Breast epithelium (tissue), 4 donors: ENCODE measurements at regions not wholly inside any gene's neighbourhood (a gene's known extent, or its start where the extent isn't known, plus 50 kb on each side); places are given as distances from the start of the nearest gene placed in this dataset.
A peak's percentile ranks its signal among the peaks of the same experiment; 100 is the strongest.

Source experiments
- DNase-seq, 2 donors: peaks; one replicate each; pipeline ENCODE4 v3.0.0-alpha.2; 2019; ENCODE audit warnings: low spot score in 2 of 2
- H3K27ac ChIP-seq, 2 donors: fragments of 200-600 bp; sonication (generic) in 1 of 2; one replicate each; pipeline ENCODE4 v1.5.1; 2016 to 2019; ENCODE audit warnings: mild to moderate bottlenecking in 1 of 2
- H3K27me3 ChIP-seq, 2 donors: fragments of 200-600 bp; sonication (generic) in 1 of 2; one replicate each; pipeline versions ENCODE4 v1.5.1 to v1.6.0; 2017 to 2019; ENCODE audit warnings: control low read depth in 1 of 2, mild to moderate bottlenecking in 1 of 2
- H3K36me3 ChIP-seq: fragments of 200-600 bp; one replicate; pipeline ENCODE4 v1.5.1; 2019
- H3K4me1 ChIP-seq, 2 donors: fragments of 200-600 bp; sonication (generic); one replicate each; pipeline ENCODE4 v1.5.1; 2016 to 2019; ENCODE audit warnings: control low read depth in 1 of 2
- H3K4me3 ChIP-seq, 3 donors: fragments of 200-600 bp; sonication (generic); 1 replicate in 2 of 3; 2 replicates in 1 of 3; pipeline ENCODE4 v1.5.1; 2016 to 2019; ENCODE audit warnings: mild to moderate bottlenecking in 3 of 3, moderate library complexity in 2 of 3
- H3K9me3 ChIP-seq, 2 donors: fragments of 200-600 bp; sonication (generic) in 1 of 2; one replicate each; pipeline ENCODE4 v1.5.1; 2016 to 2019; ENCODE audit warnings: control low read depth in 1 of 2
- CTCF ChIP-seq, 3 donors: fragments of 450-650 bp; IDR thresholded peaks; one replicate each; pipeline ENCODE4 v1.5.1; 2016 to 2017; ENCODE audit warnings: antibody characterized with exemption in 3 of 3, mild to moderate bottlenecking in 3 of 3, moderate library complexity in 3 of 3
- POLR2A ChIP-seq: fragments of 450-650 bp; IDR thresholded peaks from one replicate; pipeline ENCODE4 v1.6.1; 2016; ENCODE audit warnings: antibody characterized with exemption, mild to moderate bottlenecking, moderate library complexity
- POLR2AphosphoS5 ChIP-seq, 3 donors: sonication (generic); formaldehyde crosslinking; IDR thresholded peaks; one replicate each; pipeline ENCODE4 v1.6.1; 2017; ENCODE audit warnings: antibody characterized with exemption in 3 of 3
- intact Hi-C: fragments of 100-400 bp; cut with DNase I; formaldehyde crosslinking; loops from one replicate; pipeline ENCODE4 v1.15.1; 2023; ENCODE audit warnings: low total_unique reads

DNA sequence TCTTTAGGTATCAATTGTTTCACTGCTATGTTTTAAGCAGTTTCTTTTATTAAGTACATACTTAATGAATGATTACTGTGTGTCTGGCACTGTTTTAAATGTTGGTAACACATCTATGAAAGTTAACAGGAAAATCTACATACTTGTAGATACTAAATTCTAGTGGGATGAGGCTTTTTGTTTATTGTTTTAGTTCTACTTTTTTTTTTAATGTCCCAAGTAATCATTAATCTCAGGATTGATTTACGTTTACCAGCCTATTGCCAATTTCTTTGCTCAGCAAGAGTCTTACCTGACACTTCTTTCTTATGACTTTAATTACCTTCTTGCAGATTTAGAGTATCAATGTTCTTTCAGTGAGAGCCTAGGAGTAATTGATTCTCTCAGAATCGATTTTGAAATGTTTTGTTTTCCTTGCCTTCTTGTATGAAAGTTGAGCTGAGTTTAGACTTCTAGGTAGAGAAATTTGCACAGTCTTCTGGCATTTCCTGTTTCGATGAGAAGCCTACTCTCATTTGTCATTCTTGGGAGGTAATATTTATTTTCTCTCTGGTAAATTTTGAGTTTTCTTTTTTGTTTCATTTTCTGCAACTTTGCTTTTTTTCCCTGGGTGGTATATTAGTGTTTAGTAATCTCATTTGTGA, 235.2 kb upstream of the ANKRD50 start:
- no peaks in the 10 kb centered on the region for H3K36me3 ChIP-seq
- H3K27me3 ChIP-seq = no peaks in the 10 kb centered on the region
- H3K9me3 ChIP-seq = no peaks in the 10 kb centered on the region
- DNase-seq = no peak
- H3K27ac ChIP-seq = no peak overlapping the region
- no peak overlapping the region for H3K4me3 ChIP-seq
- intact Hi-C loops = no loop called here
- TF ChIP-seq POLR2AphosphoS5 (IDR thresholded peaks at IDR 0.05) = no peak
- H3K4me1 ChIP-seq = no peaks in the 10 kb centered on the region

- Histone ChIP-seq H3K4me3 (no peak overlapping the region), H3K9me3 (no peaks in the 10 kb centered on the region), H3K27ac (no peak overlapping the region), H3K27me3 (no peaks in the 10 kb centered on the region), H3K36me3 (no peaks in the 10 kb centered on the region), H3K4me1 (no peaks in the 10 kb centered on the region)
- intact Hi-C loops = no loop called here
- no peak for DNase-seq
- TF ChIP-seq POLR2AphosphoS5 (IDR thresholded peaks at IDR 0.05) (no peak), POLR2A (no peak), CTCF (IDR thresholded peaks at IDR 0.05) (no peak)
These were observed 234.2 kb upstream of the ANKRD50 start for GRCh38 chr4:124946696-124947095.

GRCh38 chr4:124945422-124945821, 232.9 kb upstream of the ANKRD50 start:
- Histone ChIP-seq H3K27me3 (no peaks in the 10 kb centered on the region), H3K4me3 (no peak overlapping the region)

GRCh38 chr4:124943938-124944337, 231.4 kb upstream of the ANKRD50 start:
- H3K4me1 ChIP-seq = no peaks in the 10 kb centered on the region
- H3K27ac ChIP-seq = no peak overlapping the region
- H3K36me3 ChIP-seq = no peaks in the 10 kb centered on the region
- H3K27me3 ChIP-seq = no peaks in the 10 kb centered on the region
- intact Hi-C loops = no loop called here
- H3K4me3 ChIP-seq = no peak overlapping the region
- no peaks in the 10 kb centered on the region for H3K9me3 ChIP-seq
- DNase-seq = no peak
- no peak for TF ChIP-seq POLR2AphosphoS5 (IDR thresholded peaks at IDR 0.05)

More at GRCh38 chr4:124945422-124945821, 232.9 kb upstream of the ANKRD50 start:
- no peaks in the 10 kb centered on the region for H3K4me1 ChIP-seq
- TF ChIP-seq POLR2AphosphoS5 (IDR thresholded peaks at IDR 0.05) (no peak), CTCF (IDR thresholded peaks at IDR 0.05) (no peak), POLR2A (no peak)
- DNase-seq = no peak
- H3K36me3 ChIP-seq = no peaks in the 10 kb centered on the region
- intact Hi-C loops = no loop called here
- no peaks in the 10 kb centered on the region for H3K9me3 ChIP-seq
- no peak overlapping the region for H3K27ac ChIP-seq

DNA sequence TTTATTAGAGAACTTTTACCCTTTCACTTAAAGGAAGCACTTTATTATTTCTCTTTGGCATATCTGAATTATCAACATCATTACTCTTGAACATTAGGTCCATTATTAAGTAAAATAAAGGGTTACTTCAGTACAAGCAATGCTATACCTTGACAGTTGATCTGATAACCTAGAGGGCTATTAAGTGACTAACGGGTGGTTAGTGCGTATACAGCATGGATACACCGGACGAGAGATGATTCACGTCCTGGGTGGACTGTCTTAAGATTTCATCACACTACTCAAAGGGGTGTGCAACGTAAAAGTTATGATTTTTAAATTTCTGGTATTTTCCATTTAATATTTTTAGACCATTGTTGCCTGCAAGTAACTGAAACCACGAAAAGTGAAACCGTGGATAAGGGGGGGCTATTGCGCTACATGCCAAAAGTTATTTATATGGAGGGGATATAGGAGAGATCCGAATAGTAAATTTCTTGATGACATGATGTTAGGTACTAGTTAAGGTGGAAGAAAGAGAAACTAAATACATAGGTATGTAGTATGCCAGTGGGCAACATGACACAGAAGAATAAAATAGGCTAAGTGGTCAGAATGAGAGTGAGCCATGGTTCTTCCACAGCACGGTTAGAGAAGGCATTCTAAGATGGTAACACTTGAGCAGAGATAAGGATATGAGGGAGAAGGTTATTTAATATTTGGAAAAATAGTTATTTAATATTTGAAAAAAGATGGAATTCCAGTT, 230.8 kb upstream of the ANKRD50 start:
- Histone ChIP-seq H3K27ac (no peak overlapping the region), H3K4me1 (no peaks in the 10 kb centered on the region), H3K27me3 (no peaks in the 10 kb centered on the region), H3K4me3 (no peak overlapping the region), H3K36me3 (no peaks in the 10 kb centered on the region), H3K9me3 (no peaks in the 10 kb centered on the region)
- TF ChIP-seq POLR2AphosphoS5 (IDR thresholded peaks at IDR 0.05) (no peak), POLR2A (no peak), CTCF (IDR thresholded peaks at IDR 0.05) (no peak)
- intact Hi-C loops = no loop called here
- no peak for DNase-seq

GRCh38 chr4:124941267-124941666, 228.7 kb upstream of the ANKRD50 start:
- TF ChIP-seq POLR2A = no peak
- TF ChIP-seq CTCF (IDR thresholded peaks at IDR 0.05) = no peak
- TF ChIP-seq POLR2AphosphoS5 (IDR thresholded peaks at IDR 0.05) = no peak
- Histone ChIP-seq H3K27ac (peak overlapping the region in 1 of 2 donors; percentile 69), H3K9me3 (no peaks in the 10 kb centered on the region), H3K4me1 (no peaks in the 10 kb centered on the region), H3K36me3 (no peaks in the 10 kb centered on the region), H3K4me3 (no peak overlapping the region), H3K27me3 (no peaks in the 10 kb centered on the region)
- intact Hi-C loops = no loop called here
- DNase-seq = no peak
